ENCODE measurements at regions not wholly inside any gene's neighbourhood (a gene's known extent, or its start where the extent isn't known, plus 50 kb on each side); places are given as distances from the start of the nearest gene placed in this dataset.

DNA sequence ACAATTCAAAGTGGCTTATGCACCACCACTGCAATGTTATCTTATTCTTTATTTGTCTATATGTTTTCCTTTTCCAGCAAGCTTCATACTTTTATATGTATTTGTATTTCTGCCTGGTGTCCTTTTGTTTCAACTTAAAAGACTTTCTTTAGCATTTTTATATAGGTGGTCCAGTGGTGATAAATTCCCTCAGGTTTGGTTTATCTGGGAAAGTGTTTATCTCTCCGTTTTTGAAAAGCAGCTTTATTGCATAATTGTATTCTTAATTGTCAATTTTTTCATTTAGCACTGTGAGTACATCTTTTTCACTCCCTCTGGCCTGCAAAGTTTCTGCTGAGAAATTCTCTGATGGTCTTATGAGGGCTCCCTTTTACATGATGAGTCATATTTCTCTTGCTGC lies 479.0 kb upstream of the GRID2 start:
- H3K36me3 Mint-ChIP-seq: peaks cover 17% of the 10 kb centered on the region
- peaks cover 53% of the 10 kb centered on the region for H3K9me3 Mint-ChIP-seq
- DNase-seq (ENCODE audit: low spot score) (no peak), ATAC-seq (no peak)
- no peak overlapping the region for H3K27ac Mint-ChIP-seq
- no peak overlapping the region for H3K4me3 Mint-ChIP-seq
- TF ChIP-seq NFATC4 (CRISPR knock-in tag; IDR thresholded peaks at IDR 0.05): no peak
- TF ChIP-seq ZNF317 (CRISPR knock-in tag; IDR thresholded peaks at IDR 0.05; ENCODE audit: borderline replicate concordance, low read depth): no peak
- no peak for TF ChIP-seq EMX1 (CRISPR knock-in tag; IDR thresholded peaks at IDR 0.05)
- TF ChIP-seq, protein P1, sequence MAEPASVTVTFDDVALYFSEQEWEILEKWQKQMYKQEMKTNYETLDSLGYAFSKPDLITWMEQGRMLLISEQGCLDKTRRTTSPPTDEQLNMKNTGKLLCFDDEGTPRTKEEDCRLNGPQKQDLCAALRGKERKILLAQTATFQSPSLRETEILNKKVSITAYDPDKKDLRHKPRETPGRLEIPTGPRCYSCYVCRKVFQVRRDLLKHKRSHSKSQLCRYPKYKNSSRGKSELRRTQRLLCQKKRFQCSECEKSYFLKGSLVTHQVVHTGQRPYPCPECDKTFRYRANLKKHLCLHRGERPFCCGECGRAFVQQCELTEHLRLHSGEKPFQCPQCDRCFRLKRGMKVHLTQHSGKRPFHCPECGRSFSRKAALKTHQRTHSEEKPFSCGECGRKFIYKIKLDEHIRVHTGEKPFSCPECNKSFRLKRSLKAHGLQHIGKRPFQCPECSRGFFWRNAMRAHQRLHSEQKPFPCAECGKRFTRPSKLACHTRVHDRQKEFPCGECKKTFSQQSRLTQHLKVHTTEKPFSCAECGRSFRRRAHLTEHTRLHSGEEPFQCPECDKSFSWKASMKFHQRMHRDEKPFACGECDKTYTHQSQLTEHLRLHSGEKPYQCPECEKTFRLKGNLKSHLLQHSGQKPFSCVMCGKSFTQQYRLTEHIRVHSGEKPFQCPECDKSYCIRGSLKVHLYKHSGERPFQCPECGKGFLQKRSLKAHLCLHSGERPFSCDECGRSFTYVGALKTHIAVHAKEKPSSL (CRISPR knock-in tag; conservative IDR thresholded peaks at IDR 0.05): no peak
- no peak for TF ChIP-seq CREM (CRISPR knock-in tag; IDR thresholded peaks at IDR 0.05)
- no peak for TF ChIP-seq HMGA2 (CRISPR knock-in tag; IDR thresholded peaks at IDR 0.05)
- TF ChIP-seq, protein P2, sequence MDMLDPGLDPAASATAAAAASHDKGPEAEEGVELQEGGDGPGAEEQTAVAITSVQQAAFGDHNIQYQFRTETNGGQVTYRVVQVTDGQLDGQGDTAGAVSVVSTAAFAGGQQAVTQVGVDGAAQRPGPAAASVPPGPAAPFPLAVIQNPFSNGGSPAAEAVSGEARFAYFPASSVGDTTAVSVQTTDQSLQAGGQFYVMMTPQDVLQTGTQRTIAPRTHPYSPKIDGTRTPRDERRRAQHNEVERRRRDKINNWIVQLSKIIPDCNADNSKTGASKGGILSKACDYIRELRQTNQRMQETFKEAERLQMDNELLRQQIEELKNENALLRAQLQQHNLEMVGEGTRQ (CRISPR knock-in tag; IDR thresholded peaks at IDR 0.05): no peak
- TF ChIP-seq, protein P3, sequence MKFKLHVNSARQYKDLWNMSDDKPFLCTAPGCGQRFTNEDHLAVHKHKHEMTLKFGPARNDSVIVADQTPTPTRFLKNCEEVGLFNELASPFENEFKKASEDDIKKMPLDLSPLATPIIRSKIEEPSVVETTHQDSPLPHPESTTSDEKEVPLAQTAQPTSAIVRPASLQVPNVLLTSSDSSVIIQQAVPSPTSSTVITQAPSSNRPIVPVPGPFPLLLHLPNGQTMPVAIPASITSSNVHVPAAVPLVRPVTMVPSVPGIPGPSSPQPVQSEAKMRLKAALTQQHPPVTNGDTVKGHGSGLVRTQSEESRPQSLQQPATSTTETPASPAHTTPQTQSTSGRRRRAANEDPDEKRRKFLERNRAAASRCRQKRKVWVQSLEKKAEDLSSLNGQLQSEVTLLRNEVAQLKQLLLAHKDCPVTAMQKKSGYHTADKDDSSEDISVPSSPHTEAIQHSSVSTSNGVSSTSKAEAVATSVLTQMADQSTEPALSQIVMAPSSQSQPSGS (CRISPR knock-in tag; IDR thresholded peaks at IDR 0.05; ENCODE audit: borderline replicate concordance, low read depth): no peak
- no peak for TF ChIP-seq SMAD4 (CRISPR knock-in tag; IDR thresholded peaks at IDR 0.05)
- TF ChIP-seq RELA (CRISPR knock-in tag; IDR thresholded peaks at IDR 0.05; ENCODE audit: borderline replicate concordance): no peak
- no peak for TF ChIP-seq SMAD3 (CRISPR knock-in tag; IDR thresholded peaks at IDR 0.05; ENCODE audit: borderline replicate concordance)
- TF ChIP-seq, protein P4, sequence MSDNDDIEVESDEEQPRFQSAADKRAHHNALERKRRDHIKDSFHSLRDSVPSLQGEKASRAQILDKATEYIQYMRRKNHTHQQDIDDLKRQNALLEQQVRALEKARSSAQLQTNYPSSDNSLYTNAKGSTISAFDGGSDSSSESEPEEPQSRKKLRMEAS (CRISPR knock-in tag; IDR thresholded peaks at IDR 0.05): no peak
- TF ChIP-seq OVOL2 (CRISPR knock-in tag; IDR thresholded peaks at IDR 0.05; ENCODE audit: borderline replicate concordance): no peak
- TF ChIP-seq PRRX2 (CRISPR knock-in tag; IDR thresholded peaks at IDR 0.05): no peak
- TF ChIP-seq FOXJ3 (CRISPR knock-in tag; IDR thresholded peaks at IDR 0.05; ENCODE audit: borderline replicate concordance): no peak
- peaks cover 80% of the 10 kb centered on the region for H3K27me3 Mint-ChIP-seq (ENCODE audit: low read depth)
- H3K4me1 Mint-ChIP-seq: no peaks in the 10 kb centered on the region
- ChIA-PET CTCF (no interaction called here), POLR2A (no interaction called here)

DNA sequence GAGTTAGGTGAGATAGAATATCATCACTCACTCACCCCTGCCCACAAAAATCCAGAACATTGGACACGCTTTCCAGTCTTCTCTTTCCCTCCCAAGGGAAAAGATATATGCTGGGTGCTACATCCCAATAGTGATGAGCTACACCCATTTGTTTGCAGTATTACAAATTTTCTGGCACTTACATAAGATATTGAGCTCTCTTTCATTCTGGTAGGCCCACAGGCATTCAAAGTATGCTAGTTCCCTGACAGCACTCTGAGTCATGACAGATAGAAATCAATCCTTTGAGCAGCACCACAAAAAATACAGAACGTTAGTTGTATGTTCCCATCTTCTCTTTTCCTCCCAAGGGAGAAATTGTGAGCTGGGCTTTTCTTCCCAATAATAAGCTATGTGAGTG lies 477.6 kb upstream of the GRID2 start:
- ATAC-seq (no peak), DNase-seq (ENCODE audit: low spot score) (no peak)
- no peak overlapping the region for H3K4me3 Mint-ChIP-seq
- ChIA-PET POLR2A (no interaction called here), CTCF (no interaction called here)
- H3K27me3 Mint-ChIP-seq (ENCODE audit: low read depth): peaks cover 66% of the 10 kb centered on the region
- H3K4me1 Mint-ChIP-seq: no peaks in the 10 kb centered on the region
- no peak overlapping the region for H3K27ac Mint-ChIP-seq
- peaks cover 17% of the 10 kb centered on the region for H3K36me3 Mint-ChIP-seq
- H3K9me3 Mint-ChIP-seq: peaks cover 48% of the 10 kb centered on the region
- TF ChIP-seq, protein P3 (CRISPR knock-in tag; IDR thresholded peaks at IDR 0.05; ENCODE audit: borderline replicate concordance, low read depth): no peak
- TF ChIP-seq SMAD3 (CRISPR knock-in tag; IDR thresholded peaks at IDR 0.05; ENCODE audit: borderline replicate concordance) (no peak), FOXP1 (CRISPR knock-in tag; IDR thresholded peaks at IDR 0.05; ENCODE audit: borderline replicate concordance) (no peak), SP1 (CRISPR knock-in tag; conservative IDR thresholded peaks at IDR 0.05) (no peak)
- TF ChIP-seq, protein P5, sequence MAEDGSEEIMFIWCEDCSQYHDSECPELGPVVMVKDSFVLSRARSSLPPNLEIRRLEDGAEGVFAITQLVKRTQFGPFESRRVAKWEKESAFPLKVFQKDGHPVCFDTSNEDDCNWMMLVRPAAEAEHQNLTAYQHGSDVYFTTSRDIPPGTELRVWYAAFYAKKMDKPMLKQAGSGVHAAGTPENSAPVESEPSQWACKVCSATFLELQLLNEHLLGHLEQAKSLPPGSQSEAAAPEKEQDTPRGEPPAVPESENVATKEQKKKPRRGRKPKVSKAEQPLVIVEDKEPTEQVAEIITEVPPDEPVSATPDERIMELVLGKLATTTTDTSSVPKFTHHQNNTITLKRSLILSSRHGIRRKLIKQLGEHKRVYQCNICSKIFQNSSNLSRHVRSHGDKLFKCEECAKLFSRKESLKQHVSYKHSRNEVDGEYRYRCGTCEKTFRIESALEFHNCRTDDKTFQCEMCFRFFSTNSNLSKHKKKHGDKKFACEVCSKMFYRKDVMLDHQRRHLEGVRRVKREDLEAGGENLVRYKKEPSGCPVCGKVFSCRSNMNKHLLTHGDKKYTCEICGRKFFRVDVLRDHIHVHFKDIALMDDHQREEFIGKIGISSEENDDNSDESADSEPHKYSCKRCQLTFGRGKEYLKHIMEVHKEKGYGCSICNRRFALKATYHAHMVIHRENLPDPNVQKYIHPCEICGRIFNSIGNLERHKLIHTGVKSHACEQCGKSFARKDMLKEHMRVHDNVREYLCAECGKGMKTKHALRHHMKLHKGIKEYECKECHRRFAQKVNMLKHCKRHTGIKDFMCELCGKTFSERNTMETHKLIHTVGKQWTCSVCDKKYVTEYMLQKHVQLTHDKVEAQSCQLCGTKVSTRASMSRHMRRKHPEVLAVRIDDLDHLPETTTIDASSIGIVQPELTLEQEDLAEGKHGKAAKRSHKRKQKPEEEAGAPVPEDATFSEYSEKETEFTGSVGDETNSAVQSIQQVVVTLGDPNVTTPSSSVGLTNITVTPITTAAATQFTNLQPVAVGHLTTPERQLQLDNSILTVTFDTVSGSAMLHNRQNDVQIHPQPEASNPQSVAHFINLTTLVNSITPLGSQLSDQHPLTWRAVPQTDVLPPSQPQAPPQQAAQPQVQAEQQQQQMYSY (CRISPR knock-in tag; IDR thresholded peaks at IDR 0.05): no peak
- TF ChIP-seq, protein P6, sequence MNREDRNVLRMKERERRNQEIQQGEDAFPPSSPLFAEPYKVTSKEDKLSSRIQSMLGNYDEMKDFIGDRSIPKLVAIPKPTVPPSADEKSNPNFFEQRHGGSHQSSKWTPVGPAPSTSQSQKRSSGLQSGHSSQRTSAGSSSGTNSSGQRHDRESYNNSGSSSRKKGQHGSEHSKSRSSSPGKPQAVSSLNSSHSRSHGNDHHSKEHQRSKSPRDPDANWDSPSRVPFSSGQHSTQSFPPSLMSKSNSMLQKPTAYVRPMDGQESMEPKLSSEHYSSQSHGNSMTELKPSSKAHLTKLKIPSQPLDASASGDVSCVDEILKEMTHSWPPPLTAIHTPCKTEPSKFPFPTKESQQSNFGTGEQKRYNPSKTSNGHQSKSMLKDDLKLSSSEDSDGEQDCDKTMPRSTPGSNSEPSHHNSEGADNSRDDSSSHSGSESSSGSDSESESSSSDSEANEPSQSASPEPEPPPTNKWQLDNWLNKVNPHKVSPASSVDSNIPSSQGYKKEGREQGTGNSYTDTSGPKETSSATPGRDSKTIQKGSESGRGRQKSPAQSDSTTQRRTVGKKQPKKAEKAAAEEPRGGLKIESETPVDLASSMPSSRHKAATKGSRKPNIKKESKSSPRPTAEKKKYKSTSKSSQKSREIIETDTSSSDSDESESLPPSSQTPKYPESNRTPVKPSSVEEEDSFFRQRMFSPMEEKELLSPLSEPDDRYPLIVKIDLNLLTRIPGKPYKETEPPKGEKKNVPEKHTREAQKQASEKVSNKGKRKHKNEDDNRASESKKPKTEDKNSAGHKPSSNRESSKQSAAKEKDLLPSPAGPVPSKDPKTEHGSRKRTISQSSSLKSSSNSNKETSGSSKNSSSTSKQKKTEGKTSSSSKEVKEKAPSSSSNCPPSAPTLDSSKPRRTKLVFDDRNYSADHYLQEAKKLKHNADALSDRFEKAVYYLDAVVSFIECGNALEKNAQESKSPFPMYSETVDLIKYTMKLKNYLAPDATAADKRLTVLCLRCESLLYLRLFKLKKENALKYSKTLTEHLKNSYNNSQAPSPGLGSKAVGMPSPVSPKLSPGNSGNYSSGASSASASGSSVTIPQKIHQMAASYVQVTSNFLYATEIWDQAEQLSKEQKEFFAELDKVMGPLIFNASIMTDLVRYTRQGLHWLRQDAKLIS (CRISPR knock-in tag; IDR thresholded peaks at IDR 0.05; ENCODE audit: borderline replicate concordance): no peak
- TF ChIP-seq, protein P7, sequence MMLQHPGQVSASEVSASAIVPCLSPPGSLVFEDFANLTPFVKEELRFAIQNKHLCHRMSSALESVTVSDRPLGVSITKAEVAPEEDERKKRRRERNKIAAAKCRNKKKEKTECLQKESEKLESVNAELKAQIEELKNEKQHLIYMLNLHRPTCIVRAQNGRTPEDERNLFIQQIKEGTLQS (CRISPR knock-in tag; conservative IDR thresholded peaks at IDR 0.05): no peak
